ENCODE measurements at regions not wholly inside any gene's neighbourhood (a gene's known extent, or its start where the extent isn't known, plus 50 kb on each side); places are given as distances from the start of the nearest gene placed in this dataset.

DNA sequence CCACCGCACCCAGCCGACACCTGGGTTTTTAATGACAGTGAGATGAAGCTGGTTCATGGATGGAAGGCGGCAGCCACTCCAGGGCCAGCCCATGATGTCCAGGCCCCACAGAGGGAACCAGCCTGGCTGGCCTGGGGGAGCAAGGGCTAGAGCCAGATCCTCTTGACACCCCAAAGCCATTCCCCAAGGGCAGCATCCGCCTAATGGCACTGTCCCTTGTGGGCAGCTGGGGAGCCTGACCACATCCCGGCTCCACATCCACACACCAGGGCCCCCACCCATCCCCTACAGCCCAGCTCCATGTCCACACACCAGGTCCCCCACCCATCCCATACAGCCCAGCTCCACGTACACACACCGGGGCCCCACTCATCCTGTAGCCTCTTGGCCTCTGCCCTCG, 53.3 kb upstream of the ACSF3 start:
- TF ChIP-seq, protein P1, sequence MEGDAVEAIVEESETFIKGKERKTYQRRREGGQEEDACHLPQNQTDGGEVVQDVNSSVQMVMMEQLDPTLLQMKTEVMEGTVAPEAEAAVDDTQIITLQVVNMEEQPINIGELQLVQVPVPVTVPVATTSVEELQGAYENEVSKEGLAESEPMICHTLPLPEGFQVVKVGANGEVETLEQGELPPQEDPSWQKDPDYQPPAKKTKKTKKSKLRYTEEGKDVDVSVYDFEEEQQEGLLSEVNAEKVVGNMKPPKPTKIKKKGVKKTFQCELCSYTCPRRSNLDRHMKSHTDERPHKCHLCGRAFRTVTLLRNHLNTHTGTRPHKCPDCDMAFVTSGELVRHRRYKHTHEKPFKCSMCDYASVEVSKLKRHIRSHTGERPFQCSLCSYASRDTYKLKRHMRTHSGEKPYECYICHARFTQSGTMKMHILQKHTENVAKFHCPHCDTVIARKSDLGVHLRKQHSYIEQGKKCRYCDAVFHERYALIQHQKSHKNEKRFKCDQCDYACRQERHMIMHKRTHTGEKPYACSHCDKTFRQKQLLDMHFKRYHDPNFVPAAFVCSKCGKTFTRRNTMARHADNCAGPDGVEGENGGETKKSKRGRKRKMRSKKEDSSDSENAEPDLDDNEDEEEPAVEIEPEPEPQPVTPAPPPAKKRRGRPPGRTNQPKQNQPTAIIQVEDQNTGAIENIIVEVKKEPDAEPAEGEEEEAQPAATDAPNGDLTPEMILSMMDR (IDR thresholded peaks at IDR 0.05), result no peak
- TF ChIP-seq POLR2A (IDR thresholded peaks at IDR 0.05), result no peak
